GM06990 (cell line): ENCODE measurements at regions not wholly inside any gene's neighbourhood (a gene's known extent, or its start where the extent isn't known, plus 50 kb on each side); places are given as distances from the start of the nearest gene placed in this dataset.

Experiments used
- DNase-seq: peaks from one replicate; pipeline ENCODE4 v3.0.0-alpha.2; 2011; ENCODE audit not compliant: insufficient read length; ENCODE audit errors: extremely low read depth
- H3K27me3 ChIP-seq: replicated peaks from 2 replicates; pipeline ENCODE4 v1.6.0; 2011; ENCODE audit warnings: low read length; ENCODE audit not compliant: control insufficient read depth, insufficient read depth
- H3K36me3 ChIP-seq: 2 replicates; pipeline ENCODE4 v1.5.1; 2011; ENCODE audit warnings: low read length; ENCODE audit not compliant: control insufficient read depth, insufficient read depth
- H3K4me3 ChIP-seq: replicated peaks from 2 replicates; pipeline ENCODE4 v1.5.1; 2011; ENCODE audit warnings: low read depth, mild to moderate bottlenecking, control low read depth, low read length
- TF ChIP-seq, protein P1 (sequence below): IDR thresholded peaks from 2 replicates; pipeline ENCODE4 v1.5.1; 2011; ENCODE audit warnings: low read length, control low read depth, mild to moderate bottlenecking, inconsistent platforms; ENCODE audit not compliant: insufficient read depth, poor library complexity, severe bottlenecking

DNA sequence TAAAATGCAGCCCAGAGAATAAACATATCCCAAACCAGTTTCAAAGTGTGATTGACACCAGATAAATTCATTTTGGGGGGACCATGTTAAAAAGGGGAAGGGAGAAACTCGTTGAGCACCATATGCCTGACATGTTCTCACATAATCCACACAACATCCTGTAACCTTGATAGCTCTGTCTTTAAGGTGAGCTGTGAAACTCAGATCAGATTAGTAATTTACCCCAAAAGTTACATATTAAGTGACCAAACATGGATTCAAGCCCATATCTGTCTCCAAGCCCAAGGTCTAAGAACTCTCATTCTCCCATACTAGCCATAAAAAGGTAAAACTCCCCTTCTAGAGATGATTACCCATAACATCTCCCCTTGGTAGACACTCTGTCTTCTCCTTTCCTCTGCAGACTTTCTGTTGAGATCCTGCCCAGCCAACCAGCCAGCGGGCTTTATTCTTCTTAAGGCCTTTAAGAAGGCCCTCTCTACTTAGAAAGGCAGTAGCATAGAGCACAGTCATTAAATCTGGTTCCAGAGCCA is 150.7 kb downstream of the CCDC34 start:
- no peaks in the 10 kb centered on the region for H3K36me3 ChIP-seq
- no peaks in the 10 kb centered on the region for H3K27me3 ChIP-seq
- TF ChIP-seq, protein P1, sequence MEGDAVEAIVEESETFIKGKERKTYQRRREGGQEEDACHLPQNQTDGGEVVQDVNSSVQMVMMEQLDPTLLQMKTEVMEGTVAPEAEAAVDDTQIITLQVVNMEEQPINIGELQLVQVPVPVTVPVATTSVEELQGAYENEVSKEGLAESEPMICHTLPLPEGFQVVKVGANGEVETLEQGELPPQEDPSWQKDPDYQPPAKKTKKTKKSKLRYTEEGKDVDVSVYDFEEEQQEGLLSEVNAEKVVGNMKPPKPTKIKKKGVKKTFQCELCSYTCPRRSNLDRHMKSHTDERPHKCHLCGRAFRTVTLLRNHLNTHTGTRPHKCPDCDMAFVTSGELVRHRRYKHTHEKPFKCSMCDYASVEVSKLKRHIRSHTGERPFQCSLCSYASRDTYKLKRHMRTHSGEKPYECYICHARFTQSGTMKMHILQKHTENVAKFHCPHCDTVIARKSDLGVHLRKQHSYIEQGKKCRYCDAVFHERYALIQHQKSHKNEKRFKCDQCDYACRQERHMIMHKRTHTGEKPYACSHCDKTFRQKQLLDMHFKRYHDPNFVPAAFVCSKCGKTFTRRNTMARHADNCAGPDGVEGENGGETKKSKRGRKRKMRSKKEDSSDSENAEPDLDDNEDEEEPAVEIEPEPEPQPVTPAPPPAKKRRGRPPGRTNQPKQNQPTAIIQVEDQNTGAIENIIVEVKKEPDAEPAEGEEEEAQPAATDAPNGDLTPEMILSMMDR: no peak
- H3K4me3 ChIP-seq: no peak overlapping the region
- no peak for DNase-seq

DNA sequence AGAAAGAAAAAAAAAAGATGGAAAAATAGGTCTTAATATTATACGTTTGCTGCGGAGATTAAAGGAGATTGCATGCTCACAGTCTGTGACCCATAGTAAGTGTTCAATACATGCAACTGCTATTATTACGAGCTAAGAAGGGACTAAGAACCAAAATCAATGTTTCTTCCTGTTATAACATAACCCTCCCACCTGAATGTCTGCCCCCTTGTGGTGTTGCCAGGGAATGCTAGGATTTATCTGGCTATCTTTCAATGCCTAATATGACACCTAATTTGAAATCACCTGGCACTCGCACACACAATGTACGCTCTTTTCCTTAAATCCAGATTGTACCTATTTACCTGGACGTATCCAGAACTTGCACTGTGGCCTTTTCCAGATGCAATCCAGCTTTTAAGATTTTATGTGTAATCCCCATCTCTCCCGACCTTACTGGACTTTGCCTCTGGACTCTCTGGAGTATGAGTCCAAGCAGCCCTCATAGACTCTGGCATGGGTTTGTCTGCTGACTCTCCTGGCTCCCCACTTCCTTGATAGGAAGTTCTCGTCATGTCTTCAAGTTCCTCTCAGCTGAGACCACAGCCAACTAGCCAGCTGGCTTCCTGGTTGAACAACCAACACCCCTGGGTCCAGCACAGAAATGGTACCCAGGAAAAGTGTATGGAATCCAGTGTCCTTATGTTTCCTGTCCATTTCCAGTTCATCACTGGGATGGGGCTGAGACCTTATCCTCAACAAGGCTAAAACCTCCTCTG is 151.5 kb downstream of the CCDC34 start:
- DNase-seq: no peak
- Histone ChIP-seq H3K36me3 (no peaks in the 10 kb centered on the region), H3K27me3 (no peaks in the 10 kb centered on the region), H3K4me3 (no peak overlapping the region)
- TF ChIP-seq, protein P1: peak; percentile 40

DNA sequence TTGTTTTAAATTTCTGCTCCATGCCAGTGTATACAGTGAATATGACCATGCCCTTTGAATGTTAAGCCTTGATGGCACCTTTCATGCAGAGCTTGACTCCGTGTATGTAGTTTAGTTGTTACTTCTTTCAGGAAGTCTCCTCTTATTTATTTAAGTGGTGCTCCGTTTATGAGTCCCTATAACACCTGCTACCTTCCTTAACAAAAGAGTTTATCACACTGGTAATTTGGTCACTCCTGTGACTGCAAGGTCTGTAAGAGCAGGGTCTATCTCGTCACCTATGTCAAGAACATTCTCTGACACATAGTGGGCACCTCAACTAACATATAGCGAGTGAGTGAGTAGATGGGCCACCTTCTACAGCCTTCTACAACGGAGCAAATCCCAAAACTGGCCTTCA is 152.5 kb downstream of the CCDC34 start:
- DNase-seq: no peak
- TF ChIP-seq, protein P1: no peak
- Histone ChIP-seq H3K27me3 (no peaks in the 10 kb centered on the region), H3K36me3 (no peaks in the 10 kb centered on the region), H3K4me3 (no peak overlapping the region)

DNA sequence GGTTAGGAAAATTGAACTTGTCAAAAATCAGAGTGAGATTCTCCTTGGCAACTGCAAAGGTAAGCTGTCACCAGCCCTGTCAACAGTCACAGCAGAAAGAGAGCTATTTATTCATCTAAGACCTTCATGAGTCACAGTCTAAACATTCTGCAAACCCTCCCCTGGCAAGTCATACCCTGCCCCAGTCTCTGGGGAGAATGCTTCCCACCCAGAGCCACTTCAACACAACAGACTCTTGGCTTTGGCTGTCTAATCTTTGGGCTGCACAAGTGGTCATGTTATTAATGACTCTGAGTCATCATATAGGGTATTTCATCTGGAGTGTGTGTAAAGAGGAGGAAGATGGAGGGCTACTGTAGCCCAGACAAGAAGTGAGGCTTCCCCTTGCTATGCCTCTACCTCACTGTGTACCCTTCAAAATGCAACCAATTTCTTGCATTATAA is 153.4 kb downstream of the CCDC34 start:
- TF ChIP-seq, protein P1: no peak
- DNase-seq: no peak
- Histone ChIP-seq H3K27me3 (no peaks in the 10 kb centered on the region), H3K36me3 (no peaks in the 10 kb centered on the region), H3K4me3 (no peak overlapping the region)

DNA sequence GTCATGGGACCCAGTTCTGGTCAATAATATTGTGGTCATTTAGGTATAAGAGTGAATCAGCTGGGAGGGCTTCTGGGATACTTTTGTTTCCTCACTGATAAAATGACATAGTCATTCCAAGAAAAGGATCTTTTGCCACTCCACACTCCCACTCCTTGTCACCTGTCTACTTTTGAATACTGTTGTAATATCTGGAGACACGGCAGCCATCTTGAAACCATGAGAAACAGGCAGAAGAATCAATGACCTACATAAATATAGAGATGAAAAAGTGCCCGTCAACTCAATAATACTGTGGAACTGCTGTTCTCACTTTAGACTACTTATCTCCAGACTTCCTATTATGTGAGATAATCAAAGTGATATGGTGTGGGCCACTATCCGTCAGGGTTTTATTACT is 154.2 kb downstream of the CCDC34 start:
- H3K4me3 ChIP-seq: no peak overlapping the region
- no peak for DNase-seq
- H3K36me3 ChIP-seq: no peaks in the 10 kb centered on the region
- TF ChIP-seq, protein P1: no peak
- no peaks in the 10 kb centered on the region for H3K27me3 ChIP-seq
